ENCODE measurements at regions not wholly inside any gene's neighbourhood (a gene's known extent, or its start where the extent isn't known, plus 50 kb on each side); places are given as distances from the start of the nearest gene placed in this dataset.

DNA sequence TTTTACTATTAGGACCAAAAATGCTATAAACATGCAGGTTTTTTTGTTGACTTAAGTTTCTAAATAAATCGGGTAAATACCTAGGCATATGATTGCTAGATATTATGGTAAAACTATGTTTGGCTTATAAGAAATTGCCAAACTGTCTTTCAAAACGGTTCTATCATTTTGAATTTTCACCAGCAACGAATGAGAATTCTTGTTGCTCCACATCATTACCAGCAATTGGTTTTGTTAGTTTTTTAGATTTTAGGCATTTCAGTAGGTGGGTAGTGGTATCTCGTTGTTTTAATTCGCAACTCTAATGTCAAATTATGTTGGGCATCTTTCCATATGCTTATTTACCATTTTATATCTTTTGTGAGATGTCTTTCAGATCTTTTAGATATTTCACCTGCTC, 510.2 kb downstream of the JRKL start:
- intact Hi-C loops (cut with micrococcal nuclease) = no loop called here
- Mint-ChIP-seq H3K27ac (no peak overlapping the region), H3K4me3 (no peak overlapping the region), H3K9me3 (ENCODE audit: insufficient read depth) (peaks cover 4% of the 10 kb centered on the region), H3K27me3 (no peaks in the 10 kb centered on the region), H3K4me1 (no peaks in the 10 kb centered on the region)
- Histone ChIP-seq H3K9ac (ENCODE audit: low read length) (no peak overlapping the region), H3K36me3 (replicated peaks in 1 of 2; ENCODE audit: control extremely low read depth in 1 of 2, control insufficient read depth in 1 of 2, extremely low read depth in 1 of 2, insufficient read depth in 2 of 2, low read length in 1 of 2) (no peaks in the 10 kb centered on the region), H3K9me3 (ENCODE audit: control extremely low read depth in 1 of 3, control insufficient read depth in 2 of 3, insufficient read depth in 1 of 3, low read length in 2 of 3) (no peaks in the 10 kb centered on the region), H4K20me1 (ENCODE audit: control insufficient read depth, insufficient read depth, low read length, poor library complexity, severe bottlenecking) (no peaks in the 10 kb centered on the region), H3K4me2 (replicated peaks; ENCODE audit: low read depth, low read length, poor library complexity, severe bottlenecking) (no peak overlapping the region), H3K27me3 (replicated peaks in 1 of 4; ENCODE audit: control extremely low read depth in 1 of 4, control insufficient read depth in 3 of 4, insufficient read depth in 4 of 4, low read length in 3 of 4) (no peaks in the 10 kb centered on the region), H3K4me1 (ENCODE audit: control insufficient read depth in 2 of 2, insufficient read depth in 2 of 2, low read length in 2 of 2) (no peaks in the 10 kb centered on the region), H3K4me3 (ENCODE audit: control extremely low read depth in 1 of 5, extremely low read depth in 1 of 5, insufficient read depth in 1 of 5, low read depth in 2 of 5, low read length in 4 of 5) (no peak overlapping the region), H3K27ac (ENCODE audit: low read length in 2 of 2) (no peak overlapping the region), H2AFZ (ENCODE audit: insufficient read depth, low read depth, low read length, poor library complexity, severe bottlenecking) (no peak overlapping the region), H3K79me2 (ENCODE audit: control insufficient read depth, insufficient read depth, low read length) (no peaks in the 10 kb centered on the region)
- no peak for TF ChIP-seq EZH2 (IDR thresholded peaks at IDR 0.05; ENCODE audit: borderline replicate concordance, insufficient read depth, low read depth, low read length, poor library complexity, severe bottlenecking)
- TF ChIP-seq, protein P1, sequence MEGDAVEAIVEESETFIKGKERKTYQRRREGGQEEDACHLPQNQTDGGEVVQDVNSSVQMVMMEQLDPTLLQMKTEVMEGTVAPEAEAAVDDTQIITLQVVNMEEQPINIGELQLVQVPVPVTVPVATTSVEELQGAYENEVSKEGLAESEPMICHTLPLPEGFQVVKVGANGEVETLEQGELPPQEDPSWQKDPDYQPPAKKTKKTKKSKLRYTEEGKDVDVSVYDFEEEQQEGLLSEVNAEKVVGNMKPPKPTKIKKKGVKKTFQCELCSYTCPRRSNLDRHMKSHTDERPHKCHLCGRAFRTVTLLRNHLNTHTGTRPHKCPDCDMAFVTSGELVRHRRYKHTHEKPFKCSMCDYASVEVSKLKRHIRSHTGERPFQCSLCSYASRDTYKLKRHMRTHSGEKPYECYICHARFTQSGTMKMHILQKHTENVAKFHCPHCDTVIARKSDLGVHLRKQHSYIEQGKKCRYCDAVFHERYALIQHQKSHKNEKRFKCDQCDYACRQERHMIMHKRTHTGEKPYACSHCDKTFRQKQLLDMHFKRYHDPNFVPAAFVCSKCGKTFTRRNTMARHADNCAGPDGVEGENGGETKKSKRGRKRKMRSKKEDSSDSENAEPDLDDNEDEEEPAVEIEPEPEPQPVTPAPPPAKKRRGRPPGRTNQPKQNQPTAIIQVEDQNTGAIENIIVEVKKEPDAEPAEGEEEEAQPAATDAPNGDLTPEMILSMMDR (IDR thresholded peaks at IDR 0.05) = no peak
- WGBS (ENCODE audit: insufficient coverage) = no CpG with 5 or more reads among the region's 5 CpGs
- ChIA-PET CTCF (no interaction called here), POLR2A (no interaction called here)
- ATAC-seq (ENCODE audit: low read depth) = no peak
- DNase-seq = no peak

DNA sequence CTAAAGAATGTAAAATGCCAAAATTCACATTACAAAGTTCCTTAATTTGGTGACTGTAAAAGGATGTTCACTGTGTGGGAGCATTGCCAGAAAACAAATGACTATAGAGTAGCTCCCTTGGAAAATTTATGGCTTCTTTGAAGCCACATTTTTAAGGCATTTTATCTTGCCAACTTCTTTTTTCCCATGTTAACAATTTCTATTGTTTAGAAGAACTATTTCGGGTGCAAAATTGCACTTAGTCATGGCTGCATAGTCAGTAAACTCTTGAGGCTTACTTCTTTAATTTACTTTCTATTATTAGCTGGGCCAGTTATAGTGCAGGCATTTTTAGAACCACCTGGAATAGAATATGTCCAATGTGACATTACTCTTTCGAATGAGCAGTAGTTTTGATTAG, 515.3 kb downstream of the JRKL start:
- peaks cover 2% of the 10 kb centered on the region for H3K9me3 Mint-ChIP-seq (ENCODE audit: insufficient read depth)
- DNase-seq = no peak
- Histone ChIP-seq H3K27ac (ENCODE audit: low read length in 2 of 2) (no peak overlapping the region), H3K4me2 (replicated peaks; ENCODE audit: low read depth, low read length, poor library complexity, severe bottlenecking) (no peak overlapping the region), H3K4me1 (ENCODE audit: control insufficient read depth in 2 of 2, insufficient read depth in 2 of 2, low read length in 2 of 2) (no peaks in the 10 kb centered on the region), H3K79me2 (ENCODE audit: control insufficient read depth, insufficient read depth, low read length) (no peaks in the 10 kb centered on the region), H3K36me3 (replicated peaks in 1 of 2; ENCODE audit: control extremely low read depth in 1 of 2, control insufficient read depth in 1 of 2, extremely low read depth in 1 of 2, insufficient read depth in 2 of 2, low read length in 1 of 2) (no peaks in the 10 kb centered on the region), H4K20me1 (ENCODE audit: control insufficient read depth, insufficient read depth, low read length, poor library complexity, severe bottlenecking) (no peaks in the 10 kb centered on the region), H3K27me3 (replicated peaks in 1 of 4; ENCODE audit: control extremely low read depth in 1 of 4, control insufficient read depth in 3 of 4, insufficient read depth in 4 of 4, low read length in 3 of 4) (no peaks in the 10 kb centered on the region), H3K4me3 (ENCODE audit: control extremely low read depth in 1 of 5, extremely low read depth in 1 of 5, insufficient read depth in 1 of 5, low read depth in 2 of 5, low read length in 4 of 5) (no peak overlapping the region), H2AFZ (ENCODE audit: insufficient read depth, low read depth, low read length, poor library complexity, severe bottlenecking) (no peak overlapping the region), H3K9ac (ENCODE audit: low read length) (no peak overlapping the region), H3K9me3 (ENCODE audit: control extremely low read depth in 1 of 3, control insufficient read depth in 2 of 3, insufficient read depth in 1 of 3, low read length in 2 of 3) (no peaks in the 10 kb centered on the region)
- H3K4me3 Mint-ChIP-seq = no peak overlapping the region
- no peaks in the 10 kb centered on the region for H3K27me3 Mint-ChIP-seq
- CTCF ChIA-PET = no interaction called here
- POLR2A ChIA-PET = no interaction called here
- TF ChIP-seq, protein P1 (IDR thresholded peaks at IDR 0.05) = no peak
- TF ChIP-seq EZH2 (IDR thresholded peaks at IDR 0.05; ENCODE audit: borderline replicate concordance, insufficient read depth, low read depth, low read length, poor library complexity, severe bottlenecking) = no peak
- H3K27ac Mint-ChIP-seq = no peak overlapping the region
- no CpG with 5 or more reads among the region's 2 CpGs for WGBS (ENCODE audit: insufficient coverage)
- ATAC-seq (ENCODE audit: low read depth) = no peak
- no peaks in the 10 kb centered on the region for H3K4me1 Mint-ChIP-seq
- intact Hi-C loops (cut with micrococcal nuclease) = no loop called here
